Hepatocyte (in vitro differentiated cells): ENCODE measurements at regions not wholly inside any gene's neighbourhood (a gene's known extent, or its start where the extent isn't known, plus 50 kb on each side); places are given as distances from the start of the nearest gene placed in this dataset.

Experiments used
- DNase-seq: peaks from one replicate; pipeline ENCODE4 v3.0.0-alpha.2; 2016; ENCODE audit warnings: low spot score
- H2AFZ ChIP-seq: fragments of 200-600 bp; sonication (generic); 2 replicates; pipeline ENCODE4 v1.6.0; 2016; ENCODE audit warnings: antibody characterized with exemption, mild to moderate bottlenecking
- H3K27ac ChIP-seq: fragments of 200-600 bp; sonication (generic); 2 replicates; pipeline ENCODE4 v1.5.1; 2016; ENCODE audit warnings: mild to moderate bottlenecking
- H3K27me3 ChIP-seq: fragments of 200-600 bp; sonication (generic); 2 replicates; pipeline ENCODE4 v1.6.1; 2016
- H3K36me3 ChIP-seq: fragments of 200-600 bp; sonication (generic); replicated peaks from 2 replicates; pipeline ENCODE4 v1.5.1; 2016; ENCODE audit warnings: low read depth; ENCODE audit not compliant: insufficient read depth
- H3K4me1 ChIP-seq: fragments of 200-600 bp; sonication (generic); 2 replicates; pipeline ENCODE4 v1.5.1; 2016; ENCODE audit warnings: mild to moderate bottlenecking, moderate library complexity; ENCODE audit not compliant: insufficient read depth
- H3K4me2 ChIP-seq: fragments of 200-600 bp; sonication (generic); 2 replicates; pipeline ENCODE4 v1.6.0; 2016
- H3K4me3 ChIP-seq: fragments of 200-600 bp; sonication (generic); 2 replicates; pipeline ENCODE4 v1.5.1; 2016; ENCODE audit warnings: mild to moderate bottlenecking
- H3K79me2 ChIP-seq: fragments of 200-600 bp; sonication (generic); 2 replicates; pipeline ENCODE4 v1.6.0; 2017; ENCODE audit warnings: mild to moderate bottlenecking
- H3K9me2 ChIP-seq: fragments of 200-600 bp; sonication (generic); replicated peaks from 2 replicates; pipeline ENCODE4 v1.6.0; 2017; ENCODE audit warnings: mild to moderate bottlenecking; ENCODE audit not compliant: insufficient read depth
- H3K9me3 ChIP-seq: fragments of 200-600 bp; sonication (generic); 2 replicates; pipeline ENCODE4 v1.5.1; 2016; ENCODE audit warnings: low read depth, mild to moderate bottlenecking
- H4K20me1 ChIP-seq: fragments of 200-600 bp; sonication (generic); 2 replicates; pipeline ENCODE4 v1.6.0; 2016; ENCODE audit warnings: mild to moderate bottlenecking; ENCODE audit not compliant: insufficient read depth, poor library complexity, severe bottlenecking
- CTCF ChIP-seq: fragments of 200-600 bp; sonication (generic); IDR thresholded peaks from 2 replicates; pipeline ENCODE4 v1.5.1; 2016; ENCODE audit warnings: antibody characterized with exemption, mild to moderate bottlenecking; ENCODE audit not compliant: poor library complexity
- EZH2 ChIP-seq: fragments of 200-600 bp; sonication (generic); IDR thresholded peaks from 2 replicates; pipeline ENCODE4 v1.6.1; 2016; ENCODE audit warnings: antibody characterized with exemption, mild to moderate bottlenecking, borderline replicate concordance
- EZH2phosphoT487 ChIP-seq: fragments of 200-600 bp; sonication (generic); IDR thresholded peaks from one replicate; pipeline ENCODE4 v1.6.1; 2018; ENCODE audit warnings: antibody characterized with exemption, mild to moderate bottlenecking, low read depth, moderate library complexity; ENCODE audit not compliant: unreplicated experiment, severe bottlenecking
- WGBS: methylation state at CpG from one replicate; pipeline ENCODE4 v1.1.6; 2016; ENCODE audit warnings: low lambda C conversion rate; ENCODE audit errors: missing lambda C conversion rate; 5-methylcytosine and 5-hydroxymethylcytosine counted together

- no peaks in the 10 kb centered on the region for H3K9me2 ChIP-seq
- no peak for DNase-seq
- H3K36me3 ChIP-seq, result no peaks in the 10 kb centered on the region
- H3K27me3 ChIP-seq, result no peaks in the 10 kb centered on the region
- TF ChIP-seq EZH2phosphoT487 (no peak), EZH2 (no peak), CTCF (no peak)
- no peaks in the 10 kb centered on the region for H3K79me2 ChIP-seq
- no peak overlapping the region for H2AFZ ChIP-seq
- no peaks in the 10 kb centered on the region for H3K9me3 ChIP-seq
- 84% methylated on average over 3 of the region's 3 CpGs for WGBS
- no peaks in the 10 kb centered on the region for H4K20me1 ChIP-seq
- H3K27ac ChIP-seq, result no peak overlapping the region
- no peak overlapping the region for H3K4me2 ChIP-seq
- H3K4me3 ChIP-seq, result no peak overlapping the region
- H3K4me1 ChIP-seq, result no peaks in the 10 kb centered on the region
These were observed 67.8 kb upstream of the PRSS1 start for GRCh38 chr7:142681314-142682092.

- 80% methylated on average over 2 of the region's 2 CpGs for WGBS
- H3K9me3 ChIP-seq, result no peaks in the 10 kb centered on the region
- no peaks in the 10 kb centered on the region for H3K9me2 ChIP-seq
- DNase-seq, result no peak
- H3K27ac ChIP-seq, result no peak overlapping the region
- H3K27me3 ChIP-seq, result no peaks in the 10 kb centered on the region
- no peaks in the 10 kb centered on the region for H4K20me1 ChIP-seq
- H3K4me1 ChIP-seq, result no peaks in the 10 kb centered on the region
- no peaks in the 10 kb centered on the region for H3K36me3 ChIP-seq
- no peak overlapping the region for H3K4me2 ChIP-seq
- H3K79me2 ChIP-seq, result no peaks in the 10 kb centered on the region
- no peak overlapping the region for H2AFZ ChIP-seq
- no peak overlapping the region for H3K4me3 ChIP-seq
- TF ChIP-seq EZH2 (no peak), CTCF (no peak), EZH2phosphoT487 (no peak)
These were observed 77.8 kb upstream of the PRSS1 start for GRCh38 chr7:142671506-142671905.

- DNase-seq, result no peak
- Histone ChIP-seq H3K4me3 (no peak overlapping the region), H3K9me2 (no peaks in the 10 kb centered on the region), H3K9me3 (no peaks in the 10 kb centered on the region), H3K79me2 (no peaks in the 10 kb centered on the region), H3K27me3 (no peaks in the 10 kb centered on the region), H3K4me1 (no peaks in the 10 kb centered on the region), H2AFZ (no peak overlapping the region), H3K36me3 (no peaks in the 10 kb centered on the region), H3K27ac (no peak overlapping the region), H4K20me1 (no peaks in the 10 kb centered on the region), H3K4me2 (no peak overlapping the region)
- WGBS, result 0% methylated on average over 1 of the region's 1 CpG
- TF ChIP-seq EZH2phosphoT487, result no peak
- TF ChIP-seq EZH2, result no peak
- no peak for TF ChIP-seq CTCF
These were observed 78.8 kb upstream of the PRSS1 start for GRCh38 chr7:142670511-142670910.
